ENCODE measurements at regions not wholly inside any gene's neighbourhood (a gene's known extent, or its start where the extent isn't known, plus 50 kb on each side); places are given as distances from the start of the nearest gene placed in this dataset.

DNA sequence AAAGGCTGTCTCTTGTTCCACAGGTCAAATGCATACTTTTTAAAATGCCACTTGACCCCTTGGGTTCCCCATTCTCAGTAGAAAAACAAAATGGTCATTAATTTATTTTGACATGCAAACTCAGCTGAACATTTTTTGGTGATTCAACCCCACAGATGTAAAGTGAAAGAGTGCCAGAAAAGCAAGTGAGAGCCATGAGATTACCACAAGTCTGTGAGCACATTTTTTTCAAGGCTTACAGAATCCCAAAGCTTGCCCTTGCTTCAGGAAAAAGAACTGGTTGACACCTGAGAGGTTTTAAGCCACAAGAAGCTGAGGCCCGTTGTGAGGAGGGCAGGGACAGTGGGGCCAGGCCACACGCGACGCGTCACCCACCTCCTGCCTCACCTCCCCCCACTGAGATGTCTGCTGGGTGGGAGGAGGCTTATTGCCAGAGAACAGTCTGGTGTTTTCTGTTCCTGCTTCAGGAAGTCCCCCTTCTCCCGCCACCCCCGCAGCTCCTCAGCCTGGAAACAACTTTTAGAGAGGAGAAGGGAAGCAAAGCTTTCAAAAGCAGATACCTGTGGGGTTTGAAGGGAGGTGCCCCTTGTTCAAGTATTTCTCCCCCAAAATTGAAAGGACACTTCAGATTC, 70.4 kb upstream of the CYP1B1 start:
- TF ChIP-seq, protein P1, sequence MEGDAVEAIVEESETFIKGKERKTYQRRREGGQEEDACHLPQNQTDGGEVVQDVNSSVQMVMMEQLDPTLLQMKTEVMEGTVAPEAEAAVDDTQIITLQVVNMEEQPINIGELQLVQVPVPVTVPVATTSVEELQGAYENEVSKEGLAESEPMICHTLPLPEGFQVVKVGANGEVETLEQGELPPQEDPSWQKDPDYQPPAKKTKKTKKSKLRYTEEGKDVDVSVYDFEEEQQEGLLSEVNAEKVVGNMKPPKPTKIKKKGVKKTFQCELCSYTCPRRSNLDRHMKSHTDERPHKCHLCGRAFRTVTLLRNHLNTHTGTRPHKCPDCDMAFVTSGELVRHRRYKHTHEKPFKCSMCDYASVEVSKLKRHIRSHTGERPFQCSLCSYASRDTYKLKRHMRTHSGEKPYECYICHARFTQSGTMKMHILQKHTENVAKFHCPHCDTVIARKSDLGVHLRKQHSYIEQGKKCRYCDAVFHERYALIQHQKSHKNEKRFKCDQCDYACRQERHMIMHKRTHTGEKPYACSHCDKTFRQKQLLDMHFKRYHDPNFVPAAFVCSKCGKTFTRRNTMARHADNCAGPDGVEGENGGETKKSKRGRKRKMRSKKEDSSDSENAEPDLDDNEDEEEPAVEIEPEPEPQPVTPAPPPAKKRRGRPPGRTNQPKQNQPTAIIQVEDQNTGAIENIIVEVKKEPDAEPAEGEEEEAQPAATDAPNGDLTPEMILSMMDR (conservative IDR thresholded peaks at IDR 0.05; ENCODE audit: low read length): no peak
- TF ChIP-seq EZH2phosphoT487 (IDR thresholded peaks at IDR 0.05; ENCODE audit: borderline replicate concordance): no peak
- H3K9ac ChIP-seq (ENCODE audit: low read depth, low read length, poor library complexity, severe bottlenecking): no peak overlapping the region
- H3K4me2 ChIP-seq (ENCODE audit: low read depth, low read length, poor library complexity, severe bottlenecking): no peak overlapping the region

DNA sequence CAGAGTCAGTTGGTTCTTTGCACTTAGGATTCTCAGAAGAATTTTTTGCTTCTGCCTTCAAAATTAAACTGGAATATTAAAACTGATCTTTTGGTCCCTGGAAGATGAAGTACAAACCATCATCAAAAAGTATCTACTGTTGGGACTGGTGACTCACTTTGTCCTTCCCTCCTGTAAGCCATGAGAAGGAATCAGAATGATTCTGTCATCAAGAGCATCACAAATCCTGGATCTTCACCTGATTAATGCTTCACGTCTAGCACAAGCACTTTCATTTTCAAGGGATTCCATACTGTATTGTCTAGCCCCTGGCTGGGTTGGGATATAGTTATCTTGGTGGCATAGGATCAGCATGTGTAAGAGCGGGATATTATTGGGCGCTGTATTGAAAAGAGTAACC, 69.3 kb upstream of the CYP1B1 start:
- no peaks in the 10 kb centered on the region for H3K36me3 ChIP-seq (ENCODE audit: insufficient read depth, low read length)
- H4K20me1 ChIP-seq (ENCODE audit: insufficient read depth, low read length, poor library complexity, severe bottlenecking): no peaks in the 10 kb centered on the region
- no peaks in the 10 kb centered on the region for H3K9me2 ChIP-seq (replicated peaks; ENCODE audit: low read depth, low read length)
- H3K4me1 ChIP-seq (ENCODE audit: insufficient read depth, low read length, poor library complexity, severe bottlenecking): no peaks in the 10 kb centered on the region
- H3K79me2 ChIP-seq (ENCODE audit: insufficient read depth, low read length): no peaks in the 10 kb centered on the region
- no peaks in the 10 kb centered on the region for H3F3A ChIP-seq (ENCODE audit: low read depth)
- H2AFZ ChIP-seq (ENCODE audit: low read length): no peak overlapping the region
- H3K9me3 ChIP-seq (ENCODE audit: insufficient read depth, low read depth, low read length): no peaks in the 10 kb centered on the region; the same call in 1 of the 2 replicates
- no peak overlapping the region for H3K4me2 ChIP-seq (ENCODE audit: low read depth, low read length, poor library complexity, severe bottlenecking)
- TF ChIP-seq EZH2phosphoT487 (IDR thresholded peaks at IDR 0.05; ENCODE audit: borderline replicate concordance): no peak
- TF ChIP-seq, protein P1 (conservative IDR thresholded peaks at IDR 0.05; ENCODE audit: low read length): no peak
- H3K9ac ChIP-seq (ENCODE audit: low read depth, low read length, poor library complexity, severe bottlenecking): no peak overlapping the region
- no peak overlapping the region for H3K4me3 ChIP-seq (ENCODE audit: low read length, poor library complexity, severe bottlenecking)
- no peaks in the 10 kb centered on the region for H3K27me3 ChIP-seq (ENCODE audit: insufficient read depth, low read length, poor library complexity, severe bottlenecking)

More for the DNA sequence above, 70.4 kb upstream of the CYP1B1 start:
- no peaks in the 10 kb centered on the region for H3K4me1 ChIP-seq (ENCODE audit: insufficient read depth, low read length, poor library complexity, severe bottlenecking)
- no peaks in the 10 kb centered on the region for H3F3A ChIP-seq (ENCODE audit: low read depth)
- H3K9me3 ChIP-seq (ENCODE audit: insufficient read depth, low read depth, low read length): no peaks in the 10 kb centered on the region; the same call in 1 of the 2 replicates
- no peaks in the 10 kb centered on the region for H3K27me3 ChIP-seq (ENCODE audit: insufficient read depth, low read length, poor library complexity, severe bottlenecking)
- no peak overlapping the region for H3K4me3 ChIP-seq (ENCODE audit: low read length, poor library complexity, severe bottlenecking)
- peak overlapping the region; percentile 31; the same call in 1 of the 2 replicates for H2AFZ ChIP-seq (ENCODE audit: low read length)
- H3K79me2 ChIP-seq (ENCODE audit: insufficient read depth, low read length): no peaks in the 10 kb centered on the region
- no peaks in the 10 kb centered on the region for H3K9me2 ChIP-seq (replicated peaks; ENCODE audit: low read depth, low read length)
- H4K20me1 ChIP-seq (ENCODE audit: insufficient read depth, low read length, poor library complexity, severe bottlenecking): no peaks in the 10 kb centered on the region
- no peaks in the 10 kb centered on the region for H3K36me3 ChIP-seq (ENCODE audit: insufficient read depth, low read length)

DNA sequence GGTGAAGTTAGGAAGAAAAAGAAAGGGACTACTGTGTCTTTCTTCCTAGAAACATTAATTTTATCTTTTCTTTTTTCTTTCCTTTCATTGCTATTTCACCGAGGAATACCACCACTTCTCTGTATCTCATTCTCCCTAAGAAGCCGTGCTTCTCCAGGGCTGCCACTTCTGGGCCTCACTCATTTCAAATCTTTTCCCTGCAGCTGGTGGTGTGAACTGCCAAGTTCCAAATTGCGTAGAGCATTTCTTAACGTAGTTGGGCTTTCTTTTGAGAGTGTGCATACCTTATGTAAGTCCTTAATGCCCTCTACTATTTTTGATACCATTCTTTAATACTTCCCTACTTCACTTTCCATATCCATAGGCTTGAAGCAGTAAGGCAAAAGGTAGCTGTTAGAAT, 66.7 kb upstream of the CYP1B1 start:
- Histone ChIP-seq H2AFZ (ENCODE audit: low read length) (no peak overlapping the region), H3K27me3 (ENCODE audit: insufficient read depth, low read length, poor library complexity, severe bottlenecking) (no peaks in the 10 kb centered on the region), H3F3A (ENCODE audit: low read depth) (no peaks in the 10 kb centered on the region), H3K79me2 (ENCODE audit: insufficient read depth, low read length) (no peaks in the 10 kb centered on the region), H3K4me2 (ENCODE audit: low read depth, low read length, poor library complexity, severe bottlenecking) (no peak overlapping the region), H3K4me1 (ENCODE audit: insufficient read depth, low read length, poor library complexity, severe bottlenecking) (no peaks in the 10 kb centered on the region), H3K4me3 (ENCODE audit: low read length, poor library complexity, severe bottlenecking) (no peak overlapping the region), H4K20me1 (ENCODE audit: insufficient read depth, low read length, poor library complexity, severe bottlenecking) (no peaks in the 10 kb centered on the region), H3K36me3 (ENCODE audit: insufficient read depth, low read length) (no peaks in the 10 kb centered on the region), H3K9ac (ENCODE audit: low read depth, low read length, poor library complexity, severe bottlenecking) (no peak overlapping the region), H3K9me2 (replicated peaks; ENCODE audit: low read depth, low read length) (no peaks in the 10 kb centered on the region), H3K9me3 (ENCODE audit: insufficient read depth, low read depth, low read length) (no peaks in the 10 kb centered on the region; the same call in 1 of the 2 replicates)
- no peak for TF ChIP-seq EZH2phosphoT487 (IDR thresholded peaks at IDR 0.05; ENCODE audit: borderline replicate concordance)
- TF ChIP-seq, protein P1 (conservative IDR thresholded peaks at IDR 0.05; ENCODE audit: low read length): no peak

All from Loucy (cell line).